Central memory CD4-positive, alpha-beta T cell (primary cell): ENCODE measurements at regions not wholly inside any gene's neighbourhood (a gene's known extent, or its start where the extent isn't known, plus 50 kb on each side); places are given as distances from the start of the nearest gene placed in this dataset.
A peak's percentile ranks its signal among the peaks of the same experiment; 100 is the strongest.
"Not testable (repeated sequence)": the region's sequence is repeated elsewhere in the genome, so short reads cannot be mapped to it uniquely, and the experiment has no call there.

Experiments
- DNase-seq: peaks from one replicate; pipeline ENCODE4 v3.0.0; 2022

- no peak for DNase-seq
These were observed 89.2 kb upstream of the PCED1B start for GRCh38 chr12:46990211-46990610.

- DNase-seq: not testable (repeated sequence)
These were observed 87.4 kb upstream of the PCED1B start for GRCh38 chr12:46992051-46992450.

GRCh38 chr12:46998811-46999368 is 80.5 kb upstream of the PCED1B start:
- no peak for DNase-seq

GRCh38 chr12:47004634-47005033 is 74.8 kb upstream of the PCED1B start:
- DNase-seq: no peak

DNA sequence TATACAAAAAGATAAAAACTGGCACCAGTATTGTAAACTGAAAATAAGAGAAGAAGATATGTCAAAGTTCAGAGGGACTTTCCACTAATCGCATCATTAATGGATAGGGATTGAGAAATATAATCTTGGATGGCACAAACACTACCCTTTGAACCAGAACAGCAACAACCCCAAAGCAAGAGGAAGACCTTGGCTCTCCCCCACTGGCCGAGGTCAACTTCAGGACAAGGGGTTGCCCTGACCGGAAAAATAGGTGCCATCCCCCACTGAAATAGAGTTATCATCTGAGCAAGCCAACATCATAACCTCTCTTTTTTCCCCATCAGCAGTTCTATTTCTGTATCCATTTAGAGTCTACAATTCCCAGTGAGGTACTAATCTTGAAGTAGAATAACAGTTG is 72.4 kb upstream of the PCED1B start:
- DNase-seq: no peak

DNA sequence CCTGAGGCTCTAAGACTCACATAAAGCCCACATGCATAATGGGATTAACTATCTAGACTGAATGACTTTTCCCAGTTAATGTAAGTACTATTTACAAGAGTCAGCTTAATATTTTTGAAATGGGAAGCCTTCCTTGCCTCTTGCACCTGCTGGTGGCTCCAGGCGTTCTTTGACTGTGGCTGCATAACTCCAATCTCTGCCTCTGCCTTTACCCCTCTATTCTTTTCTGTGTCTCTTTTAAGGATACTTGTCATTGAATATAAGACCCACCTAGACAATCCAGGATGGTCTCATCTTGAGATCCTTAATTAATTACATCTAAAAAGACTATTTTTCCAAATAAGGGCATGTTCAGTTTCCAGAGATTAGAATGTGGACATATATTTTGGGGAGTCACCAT is 66.9 kb upstream of the PCED1B start:
- no peak for DNase-seq

GRCh38 chr12:47014474-47014873 is 64.9 kb upstream of the PCED1B start:
- DNase-seq: no peak

- DNase-seq: no peak
These were observed 64.0 kb upstream of the PCED1B start for GRCh38 chr12:47015381-47015780.

DNA sequence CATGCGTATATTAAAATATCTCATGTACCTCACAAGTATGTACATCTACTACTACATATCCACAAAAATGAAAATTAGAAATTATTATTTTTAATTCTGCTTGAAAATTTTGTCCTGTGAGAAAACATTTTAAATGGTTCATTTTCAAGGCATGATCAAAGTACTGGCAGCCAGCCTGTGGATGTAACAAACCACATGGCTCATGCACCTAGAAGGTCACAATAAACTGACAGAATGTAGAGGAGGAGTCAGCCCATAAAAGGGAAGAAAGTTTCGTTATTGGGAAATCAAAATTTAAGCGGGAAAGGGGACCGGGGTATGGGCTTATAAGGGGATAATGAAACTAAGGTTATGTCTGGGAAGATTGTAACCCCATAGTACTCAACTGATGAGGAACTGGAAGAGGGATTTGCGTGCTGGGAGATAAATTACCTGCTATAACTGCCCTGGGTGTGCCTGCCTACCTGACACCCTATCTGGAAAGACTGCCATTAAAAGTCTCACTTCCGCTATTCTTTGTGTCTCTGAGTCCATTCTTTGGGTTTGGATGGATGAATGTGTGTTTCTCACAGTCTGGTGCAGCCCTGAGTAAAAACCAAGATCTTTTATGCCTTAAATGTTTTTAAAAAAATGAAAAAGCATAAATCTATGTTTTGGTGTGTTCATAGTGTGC is 62.2 kb upstream of the PCED1B start:
- no peak for DNase-seq

- DNase-seq: no peak
These were observed 61.4 kb upstream of the PCED1B start for GRCh38 chr12:47017901-47018475.

- no peak for DNase-seq
These were observed 59.1 kb upstream of the PCED1B start for GRCh38 chr12:47020211-47020821.

GRCh38 chr12:47021298-47021697 is 58.1 kb upstream of the PCED1B start:
- peak; percentile 36 for DNase-seq

GRCh38 chr12:47022296-47022695 is 57.1 kb upstream of the PCED1B start:
- DNase-seq: no peak

DNA sequence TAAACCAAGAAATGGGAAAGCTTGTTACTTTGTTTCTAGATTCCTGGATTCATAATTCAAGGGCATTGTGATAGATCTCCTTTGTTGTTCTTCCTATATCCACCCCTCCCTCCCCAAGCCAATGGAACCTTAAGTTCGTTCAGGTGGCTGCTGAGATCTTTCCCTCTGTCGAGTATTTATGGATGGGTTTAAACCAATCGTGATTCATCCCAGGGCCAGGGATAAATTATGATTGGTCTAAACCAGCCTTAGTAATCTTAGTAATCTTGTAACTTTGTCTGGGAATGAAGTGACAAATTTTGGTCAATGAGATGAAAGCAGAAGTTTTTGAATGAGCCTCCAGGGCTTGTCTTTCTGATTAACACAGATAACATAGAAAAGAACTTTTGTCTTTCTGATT is 56.1 kb upstream of the PCED1B start:
- DNase-seq: no peak

DNA sequence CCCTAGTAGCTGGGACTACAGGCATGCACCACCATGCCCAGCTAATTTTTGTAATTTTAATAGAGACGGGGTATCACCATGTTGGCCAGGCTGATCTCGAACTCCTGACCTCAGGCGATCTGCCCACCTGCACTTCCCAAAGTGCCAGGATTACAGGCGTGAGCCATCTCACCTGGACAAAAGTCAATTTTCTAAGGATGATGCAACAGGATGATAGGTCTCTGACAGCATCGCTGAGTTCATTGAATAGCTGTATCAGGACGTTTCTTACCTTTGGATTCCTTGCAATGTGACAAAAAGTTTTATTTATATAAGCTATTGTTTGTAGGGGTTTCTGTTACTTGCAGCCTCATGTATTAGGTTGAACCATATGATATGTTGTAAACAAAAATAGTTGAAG is 55.5 kb upstream of the PCED1B start:
- DNase-seq: no peak

GRCh38 chr12:47024463-47024862 is 55.0 kb upstream of the PCED1B start:
- DNase-seq: no peak

DNA sequence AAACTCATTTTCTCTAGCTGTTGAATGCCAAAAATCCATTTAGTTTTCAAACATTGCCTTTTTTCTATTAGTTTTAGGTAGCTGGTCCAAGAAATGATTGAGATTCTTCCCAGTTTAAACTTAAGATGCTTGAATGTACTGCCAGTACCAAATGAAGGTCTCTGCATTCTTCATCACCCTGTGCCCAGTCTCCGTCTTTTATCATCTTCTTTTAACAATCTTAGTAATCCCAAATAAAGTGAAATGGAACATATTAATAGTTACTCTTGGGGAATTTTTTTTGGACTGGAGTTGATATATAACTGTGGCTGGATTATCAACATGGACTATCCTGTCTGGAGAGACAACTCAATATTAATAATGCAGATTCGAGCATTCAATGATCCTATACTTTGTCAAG is 54.1 kb upstream of the PCED1B start:
- DNase-seq: no peak

- no peak for DNase-seq
These were observed 53.6 kb upstream of the PCED1B start for GRCh38 chr12:47025798-47026197.

DNA sequence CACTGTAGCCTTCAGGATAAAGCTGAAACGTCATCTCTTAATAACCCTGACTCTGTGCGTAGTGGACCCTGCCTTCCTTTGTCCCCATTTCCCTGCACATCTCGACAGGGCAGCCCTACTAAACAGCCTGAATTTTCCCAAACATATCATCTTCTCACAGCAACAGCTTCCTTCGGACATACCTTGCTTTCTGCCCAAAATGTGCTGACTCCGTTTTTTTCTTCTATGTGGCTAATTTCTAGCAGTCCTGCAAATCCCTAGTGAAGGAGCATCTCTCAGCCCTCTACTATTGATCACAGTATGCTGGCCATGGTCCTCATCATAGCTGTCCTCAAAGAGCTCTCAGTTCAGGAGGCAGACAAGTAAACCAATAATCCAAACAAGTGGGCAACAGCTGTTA is 53.1 kb upstream of the PCED1B start:
- DNase-seq: no peak
